ENCODE measurements at regions not wholly inside any gene's neighbourhood (a gene's known extent, or its start where the extent isn't known, plus 50 kb on each side); places are given as distances from the start of the nearest gene placed in this dataset.
"Not testable (repeated sequence)": the region's sequence is repeated elsewhere in the genome, so short reads cannot be mapped to it uniquely, and the experiment has no call there.

- Histone ChIP-seq H3K27ac (replicated peaks) (no peak overlapping the region), H3K4me3 (replicated peaks; ENCODE audit: insufficient read depth, low read length) (no peak overlapping the region), H3K27me3 (ENCODE audit: insufficient read depth, poor library complexity, severe bottlenecking) (no peaks in the 10 kb centered on the region)
- DNase-seq (ENCODE audit: low read depth in 1 of 2, low spot score in 1 of 2), result no peak
- TF ChIP-seq SPI1 (IDR thresholded peaks at IDR 0.05; ENCODE audit: borderline replicate concordance, low read depth) (no peak), POLR2AphosphoS5 (IDR thresholded peaks at IDR 0.05; ENCODE audit: low read depth) (no peak), GABPA (IDR thresholded peaks at IDR 0.05; ENCODE audit: low read depth) (no peak), CTCF (IDR thresholded peaks at IDR 0.05; ENCODE audit: insufficient read depth, low read length) (no peak)
- TF ChIP-seq, protein P1, sequence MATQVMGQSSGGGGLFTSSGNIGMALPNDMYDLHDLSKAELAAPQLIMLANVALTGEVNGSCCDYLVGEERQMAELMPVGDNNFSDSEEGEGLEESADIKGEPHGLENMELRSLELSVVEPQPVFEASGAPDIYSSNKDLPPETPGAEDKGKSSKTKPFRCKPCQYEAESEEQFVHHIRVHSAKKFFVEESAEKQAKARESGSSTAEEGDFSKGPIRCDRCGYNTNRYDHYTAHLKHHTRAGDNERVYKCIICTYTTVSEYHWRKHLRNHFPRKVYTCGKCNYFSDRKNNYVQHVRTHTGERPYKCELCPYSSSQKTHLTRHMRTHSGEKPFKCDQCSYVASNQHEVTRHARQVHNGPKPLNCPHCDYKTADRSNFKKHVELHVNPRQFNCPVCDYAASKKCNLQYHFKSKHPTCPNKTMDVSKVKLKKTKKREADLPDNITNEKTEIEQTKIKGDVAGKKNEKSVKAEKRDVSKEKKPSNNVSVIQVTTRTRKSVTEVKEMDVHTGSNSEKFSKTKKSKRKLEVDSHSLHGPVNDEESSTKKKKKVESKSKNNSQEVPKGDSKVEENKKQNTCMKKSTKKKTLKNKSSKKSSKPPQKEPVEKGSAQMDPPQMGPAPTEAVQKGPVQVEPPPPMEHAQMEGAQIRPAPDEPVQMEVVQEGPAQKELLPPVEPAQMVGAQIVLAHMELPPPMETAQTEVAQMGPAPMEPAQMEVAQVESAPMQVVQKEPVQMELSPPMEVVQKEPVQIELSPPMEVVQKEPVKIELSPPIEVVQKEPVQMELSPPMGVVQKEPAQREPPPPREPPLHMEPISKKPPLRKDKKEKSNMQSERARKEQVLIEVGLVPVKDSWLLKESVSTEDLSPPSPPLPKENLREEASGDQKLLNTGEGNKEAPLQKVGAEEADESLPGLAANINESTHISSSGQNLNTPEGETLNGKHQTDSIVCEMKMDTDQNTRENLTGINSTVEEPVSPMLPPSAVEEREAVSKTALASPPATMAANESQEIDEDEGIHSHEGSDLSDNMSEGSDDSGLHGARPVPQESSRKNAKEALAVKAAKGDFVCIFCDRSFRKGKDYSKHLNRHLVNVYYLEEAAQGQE (IDR thresholded peaks at IDR 0.05; ENCODE audit: insufficient replicate concordance, low read depth), result no peak
These were observed 225.0 kb upstream of the RUNX1 start for GRCh38 chr21:35274090-35274489.

DNA sequence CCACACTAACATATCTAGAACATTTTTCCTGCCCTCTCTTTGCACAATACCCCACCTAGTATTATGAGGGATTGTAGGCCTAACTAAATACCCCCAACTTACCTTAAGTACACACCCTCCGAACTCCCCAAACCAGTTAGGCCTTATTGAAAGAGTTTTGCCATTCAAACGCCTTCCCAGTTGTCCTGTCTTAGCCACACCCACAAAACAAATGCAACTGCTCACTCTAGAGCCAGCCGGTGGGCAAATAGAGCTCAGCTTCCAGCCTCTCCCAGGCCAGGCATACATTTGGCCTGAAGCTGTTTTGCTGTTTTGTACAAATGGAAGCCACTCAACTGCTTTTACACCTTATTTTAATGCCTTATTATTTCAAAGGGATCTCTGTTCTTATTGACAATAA lies 224.2 kb upstream of the RUNX1 start:
- Histone ChIP-seq H3K27ac (replicated peaks) (no peak overlapping the region), H3K4me3 (replicated peaks; ENCODE audit: insufficient read depth, low read length) (no peak overlapping the region), H3K27me3 (ENCODE audit: insufficient read depth, poor library complexity, severe bottlenecking) (no peaks in the 10 kb centered on the region)
- DNase-seq (ENCODE audit: low read depth in 1 of 2, low spot score in 1 of 2), result no peak
- TF ChIP-seq SPI1 (IDR thresholded peaks at IDR 0.05; ENCODE audit: borderline replicate concordance, low read depth), result no peak
- TF ChIP-seq CTCF (IDR thresholded peaks at IDR 0.05; ENCODE audit: insufficient read depth, low read length), result no peak
- TF ChIP-seq POLR2AphosphoS5 (IDR thresholded peaks at IDR 0.05; ENCODE audit: low read depth), result no peak
- TF ChIP-seq, protein P1 (IDR thresholded peaks at IDR 0.05; ENCODE audit: insufficient replicate concordance, low read depth), result no peak
- no peak for TF ChIP-seq GABPA (IDR thresholded peaks at IDR 0.05; ENCODE audit: low read depth)

DNA sequence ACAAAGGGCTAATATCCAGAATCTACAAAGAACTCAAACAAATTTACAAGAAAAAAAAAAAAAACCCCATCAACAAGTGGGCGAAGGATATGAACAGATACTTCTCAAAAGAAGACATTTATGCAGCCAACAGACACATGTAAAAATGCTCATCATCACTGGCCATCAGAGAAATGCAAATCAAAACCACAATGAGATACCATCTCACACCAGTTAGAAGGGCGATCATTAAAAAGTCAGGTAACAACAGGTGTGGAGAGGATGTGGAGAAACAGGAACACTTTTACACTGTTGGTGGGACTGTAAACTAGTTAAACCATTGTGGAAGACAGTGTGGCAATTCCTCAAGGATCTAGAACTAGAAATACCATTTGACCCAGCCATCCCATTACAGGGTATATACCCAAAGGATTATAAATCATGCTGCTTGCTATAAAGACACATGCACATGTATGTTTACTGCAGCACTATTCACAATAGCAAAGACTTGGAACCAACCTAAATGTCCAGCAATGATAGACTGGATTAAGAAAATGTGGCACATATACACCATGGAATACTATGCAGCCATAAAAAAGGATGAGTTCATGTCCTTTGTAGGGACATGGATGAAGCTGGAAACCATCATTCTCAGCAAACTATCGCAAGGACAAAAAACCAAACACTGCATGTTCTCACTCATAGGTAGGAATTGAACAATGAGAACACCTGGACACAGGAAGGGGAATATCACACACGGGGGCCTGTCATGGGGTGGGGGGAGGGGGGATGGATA lies 222.4 kb upstream of the RUNX1 start:
- H3K27ac ChIP-seq (replicated peaks); DNase-seq (ENCODE audit: low read depth in 1 of 2, low spot score in 1 of 2); H3K27me3 ChIP-seq (ENCODE audit: insufficient read depth, poor library complexity, severe bottlenecking); H3K4me3 ChIP-seq (replicated peaks; ENCODE audit: insufficient read depth, low read length): not testable (repeated sequence)

DNA sequence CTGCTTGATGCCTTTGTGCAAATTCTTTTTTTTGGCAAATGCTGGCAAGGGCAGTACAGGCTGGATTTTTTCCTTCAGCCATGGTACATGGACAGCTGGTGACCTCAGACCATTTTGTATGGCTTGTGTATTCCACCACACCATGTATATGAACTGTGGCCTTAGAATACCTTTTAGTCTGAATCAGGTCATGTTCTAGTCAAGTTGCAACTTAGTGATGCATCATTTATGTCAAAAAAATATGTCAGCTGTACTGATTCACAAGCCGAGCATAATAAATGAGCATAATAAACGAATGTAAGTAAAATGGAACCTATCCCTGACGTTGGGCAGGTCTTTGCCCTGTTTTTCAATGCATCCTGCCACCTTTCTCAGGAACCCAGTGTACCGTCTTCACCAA lies 219.7 kb upstream of the RUNX1 start:
- no peak overlapping the region for H3K4me3 ChIP-seq (replicated peaks; ENCODE audit: insufficient read depth, low read length)
- H3K27me3 ChIP-seq (ENCODE audit: insufficient read depth, poor library complexity, severe bottlenecking), result no peaks in the 10 kb centered on the region
- no peak overlapping the region for H3K27ac ChIP-seq (replicated peaks)
- no peak for DNase-seq (ENCODE audit: low read depth in 1 of 2, low spot score in 1 of 2)
- TF ChIP-seq, protein P1 (IDR thresholded peaks at IDR 0.05; ENCODE audit: insufficient replicate concordance, low read depth), result no peak
- no peak for TF ChIP-seq CTCF (IDR thresholded peaks at IDR 0.05; ENCODE audit: insufficient read depth, low read length)
- TF ChIP-seq SPI1 (IDR thresholded peaks at IDR 0.05; ENCODE audit: borderline replicate concordance, low read depth), result no peak
- no peak for TF ChIP-seq POLR2AphosphoS5 (IDR thresholded peaks at IDR 0.05; ENCODE audit: low read depth)
- TF ChIP-seq GABPA (IDR thresholded peaks at IDR 0.05; ENCODE audit: low read depth), result no peak

Measured in HL-60 (cell line).